ENCODE measurements at regions not wholly inside any gene's neighbourhood (a gene's known extent, or its start where the extent isn't known, plus 50 kb on each side); places are given as distances from the start of the nearest gene placed in this dataset.
"Not testable (repeated sequence)": the region's sequence is repeated elsewhere in the genome, so short reads cannot be mapped to it uniquely, and the experiment has no call there.

GRCh38 chr15:69679623-69680228 lies 227.1 kb downstream of the RPLP1 start:
- no peak for DNase-seq (ENCODE audit: low spot score)

- DNase-seq (ENCODE audit: low spot score), result not testable (repeated sequence)
Measured at GRCh38 chr15:69684823-69685222, 232.2 kb downstream of the RPLP1 start.

GRCh38 chr15:69685512-69686452 lies 233.2 kb downstream of the RPLP1 start:
- DNase-seq (ENCODE audit: low spot score), result no peak

GRCh38 chr15:69686626-69687025 lies 234.0 kb downstream of the RPLP1 start:
- no peak for DNase-seq (ENCODE audit: low spot score)

GRCh38 chr15:69689133-69689532 lies 236.5 kb downstream of the RPLP1 start:
- DNase-seq (ENCODE audit: low spot score), result no peak

DNA sequence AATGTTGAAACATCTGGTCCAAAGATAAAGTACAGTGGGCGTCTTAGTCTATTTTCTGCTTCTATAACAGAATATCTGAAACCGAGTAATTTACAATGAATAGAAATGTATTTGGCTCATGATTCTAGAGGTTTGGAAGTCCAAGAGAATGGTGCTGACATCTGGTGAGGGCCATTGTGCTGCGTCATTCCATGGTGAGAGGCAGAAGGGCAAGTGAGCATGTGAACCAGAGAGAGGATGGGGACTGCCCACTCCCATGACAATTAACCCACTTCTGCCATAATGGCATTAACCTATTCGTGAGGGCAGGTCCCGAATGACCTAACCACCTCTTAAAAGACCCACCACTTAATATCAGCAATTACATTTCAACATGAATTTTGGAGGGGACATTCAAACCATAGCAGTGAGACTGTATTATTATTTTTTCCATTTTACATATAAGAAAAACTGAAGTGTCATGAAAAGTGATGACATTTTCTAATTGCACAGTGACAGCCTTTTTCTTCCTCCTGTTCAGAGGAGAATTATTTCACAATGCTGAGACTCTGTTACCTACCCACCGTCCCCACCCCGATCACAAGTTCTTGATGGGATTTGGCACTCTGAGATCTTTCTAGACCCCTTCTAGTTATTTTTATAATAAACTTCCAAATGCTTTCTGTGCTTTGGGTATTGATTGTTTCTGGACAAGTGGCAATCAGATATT lies 238.8 kb downstream of the RPLP1 start:
- DNase-seq (ENCODE audit: low spot score), result no peak

DNA sequence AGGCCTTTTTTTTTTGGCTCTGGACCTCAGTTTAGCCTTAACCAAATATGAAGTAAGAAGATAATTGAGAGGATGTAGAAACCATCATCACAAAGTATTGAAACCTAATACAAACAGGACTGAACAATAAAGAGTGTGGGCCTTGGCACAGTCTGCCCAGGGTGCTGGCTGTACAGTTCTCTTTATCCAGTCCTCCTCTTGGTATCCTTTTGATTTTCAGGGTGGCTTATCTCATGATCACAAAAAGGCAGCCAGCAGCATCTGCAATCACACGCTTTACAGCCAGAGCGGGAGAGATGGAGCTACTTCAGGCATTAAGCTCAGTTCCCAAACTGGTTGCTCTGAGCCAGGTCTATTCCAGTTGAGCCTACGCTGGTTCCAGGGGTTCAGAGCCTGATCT lies 239.7 kb downstream of the RPLP1 start:
- no peak for DNase-seq (ENCODE audit: low spot score)

DNA sequence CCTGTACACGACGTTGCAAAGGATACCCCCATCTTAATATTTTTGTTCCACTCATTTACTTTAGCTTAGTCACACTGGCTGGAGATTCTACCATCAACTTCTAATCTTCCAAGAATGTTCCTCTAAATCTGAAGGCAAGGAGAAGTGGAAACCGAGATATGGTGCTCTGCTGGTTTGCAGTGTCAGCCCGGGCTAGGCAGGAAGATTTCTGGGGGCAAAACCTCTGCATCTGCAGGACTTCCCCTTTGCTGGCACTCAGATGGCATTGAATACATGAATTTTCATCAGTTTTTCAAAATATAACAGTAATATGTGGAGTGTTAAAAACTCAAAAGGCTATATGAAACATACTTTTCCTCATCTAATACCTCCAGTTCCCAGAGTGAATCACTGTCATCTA lies 240.4 kb downstream of the RPLP1 start:
- no peak for DNase-seq (ENCODE audit: low spot score)

- no peak for DNase-seq (ENCODE audit: low spot score)
Measured at GRCh38 chr15:69696946-69697345, 244.3 kb downstream of the RPLP1 start.

DNA sequence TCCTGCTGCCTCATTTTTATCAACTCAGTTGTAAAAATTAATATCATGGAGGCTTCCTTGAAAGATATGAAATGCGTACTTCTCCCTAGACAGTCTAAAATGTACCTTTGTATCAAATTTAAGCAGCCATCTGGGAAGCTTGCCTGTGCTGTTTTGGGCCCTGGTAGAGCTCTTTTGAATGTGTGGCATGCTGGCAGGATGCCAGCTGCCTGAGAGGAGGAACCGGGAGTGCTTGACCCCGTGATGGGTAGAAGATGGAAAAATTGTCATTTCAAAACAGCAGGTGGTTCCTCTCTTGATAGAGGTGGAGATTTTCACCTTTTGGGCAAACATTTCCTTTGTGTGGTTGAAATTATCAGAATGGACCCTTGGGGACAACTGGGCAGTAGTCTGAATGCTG lies 245.3 kb downstream of the RPLP1 start:
- DNase-seq (ENCODE audit: low spot score), result no peak

DNA sequence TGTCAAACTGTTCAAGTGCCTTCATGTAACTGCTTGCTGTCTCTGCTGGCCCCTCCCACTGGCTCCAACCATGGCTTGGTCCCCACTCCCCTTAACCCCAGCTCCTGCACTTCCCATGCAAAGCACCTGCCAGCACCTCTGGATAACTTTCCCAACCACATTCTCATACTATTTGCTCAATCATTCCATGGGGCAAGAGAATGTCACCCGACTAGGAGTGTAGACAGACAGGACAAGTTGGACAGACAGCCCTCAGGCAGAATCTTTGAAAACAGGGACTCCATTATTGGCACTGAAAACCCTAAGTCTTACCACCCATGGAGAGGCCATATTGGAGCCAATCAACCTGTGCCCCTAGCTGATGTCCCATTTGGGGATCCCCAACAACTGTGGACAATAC lies 246.5 kb downstream of the RPLP1 start:
- DNase-seq (ENCODE audit: low spot score), result no peak

DNA sequence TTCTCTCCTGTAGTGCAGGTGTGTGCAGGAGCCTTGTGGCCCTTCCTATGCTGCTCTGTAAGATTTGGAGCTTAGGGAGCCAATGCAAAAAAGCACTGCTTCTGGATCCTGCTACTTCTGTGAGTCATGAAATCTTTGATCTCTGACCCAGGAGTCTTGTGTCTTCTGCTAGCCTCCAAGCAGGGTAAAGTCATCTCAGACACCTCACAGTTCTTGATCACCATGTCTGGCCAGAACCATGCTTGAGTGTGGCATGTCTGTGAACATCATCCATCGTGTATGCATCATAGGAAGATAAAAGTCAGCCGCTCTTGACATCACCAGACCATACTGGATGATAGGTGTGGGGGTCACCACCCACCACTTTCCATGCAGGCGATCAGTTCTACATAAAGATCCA lies 247.8 kb downstream of the RPLP1 start:
- DNase-seq (ENCODE audit: low spot score), result no peak

DNA sequence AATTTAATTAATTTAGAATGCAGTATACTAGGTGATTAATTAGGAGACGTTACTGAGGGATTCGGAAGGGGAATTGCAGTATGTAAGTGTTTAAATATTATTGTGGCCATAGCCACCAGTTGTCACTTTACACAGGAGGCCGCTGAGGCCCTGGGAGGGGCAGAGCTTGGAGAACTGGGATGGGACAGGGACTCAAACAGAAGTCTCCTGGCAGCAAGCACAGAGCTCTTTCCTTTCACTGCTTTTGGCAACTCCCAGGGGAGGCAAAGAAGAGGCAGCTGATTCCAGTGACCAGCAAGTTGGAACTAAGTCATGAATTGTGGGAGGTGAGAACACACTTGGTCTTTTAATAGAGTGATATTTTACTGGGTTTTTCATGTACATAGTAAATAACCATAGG lies 248.6 kb downstream of the RPLP1 start:
- DNase-seq (ENCODE audit: low spot score), result no peak

DNA sequence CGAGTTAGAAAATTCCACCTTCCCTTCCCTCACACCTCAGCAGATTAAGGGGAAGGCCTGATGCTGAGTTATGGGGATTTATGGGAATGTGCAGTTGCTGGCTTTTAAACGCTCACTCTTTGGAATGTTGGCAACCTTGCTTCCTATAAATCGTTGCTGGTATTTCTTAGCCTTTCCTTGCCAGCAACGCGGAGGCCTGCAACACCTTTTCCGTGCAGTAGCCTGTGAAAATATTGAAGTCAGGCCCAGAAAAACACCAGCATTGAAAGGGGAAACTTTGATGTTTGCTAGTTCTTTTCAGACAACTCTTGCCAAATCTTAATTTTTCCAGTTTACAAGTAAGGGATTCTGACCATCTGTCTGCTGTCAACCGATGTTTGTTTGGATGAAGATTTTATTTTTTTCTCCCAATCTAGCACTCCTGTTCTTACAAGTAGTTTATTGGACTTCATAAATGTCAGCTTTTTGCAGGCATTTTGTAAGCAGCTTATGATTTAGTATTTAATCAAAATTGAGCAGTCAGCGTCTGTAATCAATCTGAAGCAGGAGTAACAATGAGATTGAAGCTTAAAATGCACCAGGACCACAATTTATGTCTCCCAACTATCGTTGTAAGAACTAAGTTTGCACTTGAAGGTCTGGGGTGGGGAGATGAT lies 251.0 kb downstream of the RPLP1 start:
- no peak for DNase-seq (ENCODE audit: low spot score)

DNA sequence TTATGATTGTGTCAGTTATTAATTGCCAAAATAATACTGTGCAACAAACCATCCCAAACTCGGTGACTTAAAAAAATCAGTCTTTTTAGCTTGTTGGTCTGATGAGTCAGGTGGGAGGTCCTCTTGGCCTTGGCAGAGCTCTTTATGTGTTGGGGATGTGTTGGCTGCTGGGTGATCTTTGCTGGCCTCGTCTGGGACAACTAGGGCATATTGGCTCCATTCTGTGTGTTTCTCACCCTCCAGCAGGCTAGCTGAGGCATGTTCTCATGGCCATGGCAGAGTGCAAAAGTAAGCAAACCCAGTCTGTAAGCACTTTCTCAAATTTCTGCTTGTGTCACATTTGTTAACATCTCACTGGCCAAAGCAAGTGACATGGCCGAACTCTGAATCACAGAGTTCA lies 251.6 kb downstream of the RPLP1 start:
- no peak for DNase-seq (ENCODE audit: low spot score)

- DNase-seq (ENCODE audit: low spot score), result no peak
Measured at GRCh38 chr15:69704700-69705099, 252.1 kb downstream of the RPLP1 start.

DNA sequence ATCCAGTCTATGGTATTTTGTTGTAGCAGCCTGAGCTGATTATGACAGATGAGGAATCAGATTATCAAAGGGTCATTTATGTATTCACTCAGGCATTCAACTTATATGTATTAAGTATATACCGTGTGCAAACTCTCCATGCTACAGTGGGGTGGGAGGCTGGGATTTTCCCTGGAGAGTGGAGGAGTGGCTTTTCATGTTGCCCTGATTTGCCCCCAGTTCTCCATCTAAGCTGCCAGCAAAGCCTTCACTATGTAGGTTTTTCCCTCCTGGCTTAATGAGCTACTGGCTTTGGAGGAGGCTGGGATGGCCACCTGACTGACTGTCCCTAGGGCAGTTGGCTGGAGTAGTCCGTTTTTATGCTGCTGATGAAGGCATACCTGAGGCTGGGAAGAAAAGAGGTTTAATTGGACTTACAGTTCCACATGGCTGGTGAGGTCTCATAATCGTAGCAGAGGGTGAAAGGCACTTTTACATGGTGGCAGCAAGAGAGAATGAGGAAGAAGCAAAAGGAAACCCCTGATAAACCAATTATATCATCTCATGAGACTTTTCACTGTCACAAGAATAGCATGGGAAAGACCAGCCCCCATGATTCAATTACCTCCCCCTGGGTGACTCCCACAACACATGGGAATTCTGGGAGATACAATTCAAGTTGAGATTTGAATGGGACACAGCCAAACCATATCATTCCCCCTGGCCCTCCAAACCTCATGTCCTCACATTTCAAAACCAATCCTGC lies 253.9 kb downstream of the RPLP1 start:
- no peak for DNase-seq (ENCODE audit: low spot score)

DNA sequence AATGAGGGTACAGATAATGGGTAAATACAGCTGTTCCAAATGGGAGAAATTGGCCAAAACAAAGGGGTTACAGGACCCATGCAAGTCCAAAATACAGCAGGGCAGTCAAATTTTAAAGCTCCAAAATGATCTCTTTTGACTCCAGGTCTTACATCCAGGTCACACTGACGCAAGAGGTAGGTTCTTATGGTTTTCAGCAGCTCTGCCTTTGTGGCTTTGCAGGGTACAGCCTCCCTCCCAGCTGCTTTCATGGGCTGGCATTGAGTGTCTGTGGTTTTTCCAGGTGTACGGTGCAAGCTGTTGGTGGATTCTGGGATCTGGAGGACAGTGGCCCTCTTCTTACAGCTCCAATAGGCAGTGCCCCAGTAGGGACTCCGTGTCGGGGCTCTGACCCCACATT lies 254.6 kb downstream of the RPLP1 start:
- DNase-seq (ENCODE audit: low spot score), result not testable (repeated sequence)

GRCh38 chr15:69708436-69709122 lies 256.0 kb downstream of the RPLP1 start:
- not testable (repeated sequence) for DNase-seq (ENCODE audit: low spot score)

DNA sequence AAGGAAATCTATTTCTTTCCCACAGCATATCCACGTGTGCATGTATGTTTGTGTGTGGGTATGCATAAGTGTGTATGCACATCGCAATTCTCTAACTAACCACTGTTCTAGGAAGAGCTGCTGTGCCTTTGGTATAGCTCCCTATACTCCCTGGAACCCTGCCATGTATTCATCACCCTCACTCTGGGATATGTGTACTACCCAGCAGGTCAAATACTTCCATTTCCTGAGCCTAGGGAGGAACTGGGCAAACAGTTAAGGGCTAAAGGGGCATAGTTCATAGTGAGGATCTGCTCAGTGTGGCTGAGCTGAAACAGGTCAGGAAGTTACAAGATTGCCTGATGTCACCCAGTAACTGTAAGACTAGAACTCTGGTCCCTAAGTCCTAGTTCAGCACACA lies 260.4 kb downstream of the RPLP1 start:
- no peak for DNase-seq (ENCODE audit: low spot score)

All from left forelimb (tissue), 1 donor.